ENCODE measurements at regions not wholly inside any gene's neighbourhood (a gene's known extent, or its start where the extent isn't known, plus 50 kb on each side); places are given as distances from the start of the nearest gene placed in this dataset.
"Not testable (repeated sequence)": the region's sequence is repeated elsewhere in the genome, so short reads cannot be mapped to it uniquely, and the experiment has no call there.

GRCh38 chr4:116027311-116027710, 913.9 kb upstream of the NDST4 start:
- Mint-ChIP-seq H3K27ac (no peak overlapping the region), H3K36me3 (no peaks in the 10 kb centered on the region), H3K9me3 (peaks cover 4 to 10% of the 10 kb centered on the region in 2 donors)
- DNase-seq (ENCODE audit: low spot score in 2 of 2) (no peak), ATAC-seq (no peak)

GRCh38 chr4:116024954-116025708, 911.7 kb upstream of the NDST4 start:
- Mint-ChIP-seq H3K9me3 (peaks cover 13 to 17% of the 10 kb centered on the region in 2 donors), H3K36me3 (no peaks in the 10 kb centered on the region)
- no peak for ATAC-seq

GRCh38 chr4:116023049-116023448, 909.6 kb upstream of the NDST4 start:
- peaks cover 0 to 8% of the 10 kb centered on the region in 2 donors for H3K36me3 Mint-ChIP-seq
- no peak for ATAC-seq
- H3K27ac Mint-ChIP-seq, result no peak overlapping the region
- peaks cover 27 to 28% of the 10 kb centered on the region in 2 donors for H3K9me3 Mint-ChIP-seq
- no peak for DNase-seq (ENCODE audit: low spot score in 2 of 2)

More at GRCh38 chr4:116024954-116025708, 911.7 kb upstream of the NDST4 start:
- H3K27ac Mint-ChIP-seq, result no peak overlapping the region
- no peak for DNase-seq (ENCODE audit: low spot score in 2 of 2)

- DNase-seq (ENCODE audit: low spot score in 2 of 2) (no peak), ATAC-seq (no peak)
- Mint-ChIP-seq H3K36me3 (peaks cover 8 to 21% of the 10 kb centered on the region in 2 donors), H3K9me3 (peaks cover 33 to 43% of the 10 kb centered on the region in 2 donors), H3K27ac (no peak overlapping the region)
Observed at GRCh38 chr4:116020141-116020722, 906.8 kb upstream of the NDST4 start.

GRCh38 chr4:116018831-116019230, 905.4 kb upstream of the NDST4 start:
- Mint-ChIP-seq H3K9me3 (peaks cover 37 to 50% of the 10 kb centered on the region in 2 donors), H3K27ac (no peak overlapping the region), H3K36me3 (peaks cover 11 to 30% of the 10 kb centered on the region in 2 donors)
- ATAC-seq (no peak), DNase-seq (ENCODE audit: low spot score in 2 of 2) (no peak)

GRCh38 chr4:116016201-116016600, 902.8 kb upstream of the NDST4 start:
- no peak for ATAC-seq
- peaks cover 37 to 55% of the 10 kb centered on the region in 2 donors for H3K9me3 Mint-ChIP-seq
- no peak overlapping the region for H3K27ac Mint-ChIP-seq
- H3K36me3 Mint-ChIP-seq, result peaks cover 11 to 30% of the 10 kb centered on the region in 2 donors
- DNase-seq (ENCODE audit: low spot score in 2 of 2), result no peak

GRCh38 chr4:116015549-116015948, 902.1 kb upstream of the NDST4 start:
- peaks cover 37 to 56% of the 10 kb centered on the region in 2 donors for H3K9me3 Mint-ChIP-seq
- no peak overlapping the region for H3K27ac Mint-ChIP-seq
- DNase-seq (ENCODE audit: low spot score in 2 of 2) (no peak), ATAC-seq (no peak)
- H3K36me3 Mint-ChIP-seq, result peaks cover 11 to 30% of the 10 kb centered on the region in 2 donors

- Mint-ChIP-seq H3K9me3 (peaks cover 33 to 57% of the 10 kb centered on the region in 2 donors), H3K36me3 (peaks cover 11 to 30% of the 10 kb centered on the region in 2 donors), H3K27ac (no peak overlapping the region)
- ATAC-seq (no peak), DNase-seq (ENCODE audit: low spot score in 2 of 2) (no peak)
Observed at GRCh38 chr4:116015062-116015461, 901.6 kb upstream of the NDST4 start.

- Mint-ChIP-seq H3K9me3 (peaks cover 20 to 35% of the 10 kb centered on the region in 2 donors), H3K27ac (no peak overlapping the region), H3K36me3 (peaks cover 10 to 16% of the 10 kb centered on the region in 2 donors)
- DNase-seq (ENCODE audit: low spot score in 2 of 2) (no peak), ATAC-seq (no peak)
Observed at GRCh38 chr4:116010923-116011322, 897.5 kb upstream of the NDST4 start.

- no peak overlapping the region for H3K27ac Mint-ChIP-seq
- peaks cover 4 to 14% of the 10 kb centered on the region in 2 donors for H3K9me3 Mint-ChIP-seq
- no peak for DNase-seq (ENCODE audit: low spot score in 2 of 2)
- ATAC-seq, result no peak
- H3K36me3 Mint-ChIP-seq, result no peaks in the 10 kb centered on the region
Observed at GRCh38 chr4:116005806-116006088, 892.3 kb upstream of the NDST4 start.

GRCh38 chr4:116005037-116005805, 891.8 kb upstream of the NDST4 start:
- DNase-seq (ENCODE audit: low spot score in 2 of 2) (no peak), ATAC-seq (no peak)
- peaks cover 4 to 11% of the 10 kb centered on the region in 2 donors for H3K9me3 Mint-ChIP-seq
- H3K27ac Mint-ChIP-seq, result no peak overlapping the region
- no peaks in the 10 kb centered on the region for H3K36me3 Mint-ChIP-seq

GRCh38 chr4:116001291-116001690, 887.9 kb upstream of the NDST4 start:
- ATAC-seq (no peak), DNase-seq (ENCODE audit: low spot score in 2 of 2) (no peak)
- Mint-ChIP-seq H3K9me3 (peaks cover 8 to 9% of the 10 kb centered on the region in 2 donors), H3K36me3 (no peaks in the 10 kb centered on the region), H3K27ac (no peak overlapping the region)

- DNase-seq (ENCODE audit: low spot score in 2 of 2), result no peak
Observed at GRCh38 chr4:115986573-115986972, 873.2 kb upstream of the NDST4 start.

GRCh38 chr4:115975421-115976001, 862.1 kb upstream of the NDST4 start:
- H3K36me3 Mint-ChIP-seq; DNase-seq (ENCODE audit: low spot score in 2 of 2); H3K27ac Mint-ChIP-seq; ATAC-seq; H3K9me3 Mint-ChIP-seq: not testable (repeated sequence)

More at GRCh38 chr4:115986573-115986972, 873.2 kb upstream of the NDST4 start:
- Mint-ChIP-seq H3K27ac (no peak overlapping the region), H3K9me3 (peaks cover 0 to 4% of the 10 kb centered on the region in 2 donors), H3K36me3 (no peaks in the 10 kb centered on the region)
- no peak for ATAC-seq

- no peaks in the 10 kb centered on the region for H3K9me3 Mint-ChIP-seq
- H3K36me3 Mint-ChIP-seq, result no peaks in the 10 kb centered on the region
- no peak overlapping the region for H3K27ac Mint-ChIP-seq
- no peak for ATAC-seq
- no peak for DNase-seq (ENCODE audit: low spot score in 2 of 2)
Observed at GRCh38 chr4:115973768-115974167, 860.3 kb upstream of the NDST4 start.

GRCh38 chr4:115972967-115973366, 859.5 kb upstream of the NDST4 start:
- ATAC-seq (no peak), DNase-seq (ENCODE audit: low spot score in 2 of 2) (no peak)
- Mint-ChIP-seq H3K36me3 (no peaks in the 10 kb centered on the region), H3K27ac (no peak overlapping the region), H3K9me3 (no peaks in the 10 kb centered on the region)

- Mint-ChIP-seq H3K27ac (no peak overlapping the region), H3K9me3 (no peaks in the 10 kb centered on the region), H3K36me3 (no peaks in the 10 kb centered on the region)
- no peak for ATAC-seq
- no peak for DNase-seq (ENCODE audit: low spot score in 2 of 2)
Observed at GRCh38 chr4:115970859-115971258, 857.4 kb upstream of the NDST4 start.

Measured in activated naive CD4-positive, alpha-beta T cell treated with anti-CD3 and anti-CD28 coated beads, Interleukin-2, amount 50 U/mL, for 72 hours (primary cell).